ENCODE measurements at regions not wholly inside any gene's neighbourhood (a gene's known extent, or its start where the extent isn't known, plus 50 kb on each side); places are given as distances from the start of the nearest gene placed in this dataset.

DNA sequence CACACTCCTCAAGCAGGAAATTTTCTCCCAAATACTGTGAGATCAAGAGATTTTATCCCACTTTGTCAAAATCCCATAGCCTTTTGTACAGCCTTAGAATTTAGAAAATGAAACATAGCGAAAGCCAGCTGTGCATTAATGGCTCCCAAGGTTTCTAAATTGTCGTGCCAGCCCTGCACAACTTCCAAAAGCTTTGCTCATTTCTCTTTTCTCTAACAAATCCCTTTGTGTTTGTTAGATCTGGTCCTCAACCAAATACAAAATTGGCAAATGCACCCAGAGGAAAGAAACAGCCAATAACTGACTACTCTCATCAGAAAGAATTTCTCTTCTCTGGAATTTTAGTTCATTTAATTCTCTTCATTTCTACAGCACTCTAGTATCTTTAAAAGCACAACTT, 361.1 kb downstream of the INSIG2 start:
- POLR2A ChIA-PET (ENCODE audit: low non-redundant PET): no interaction called here
- CTCF ChIA-PET: interaction anchor here (0.6 to 0.7 kb wide), 2 partner anchors 75 to 406 kb away, joined by 3 read pairs; no protein-coding TSS in a partner anchor
- no peak overlapping the region for H3K27ac ChIP-seq
- no peak for TF ChIP-seq CTCF (conservative IDR thresholded peaks at IDR 0.05; ENCODE audit: low read depth)
- DNase-seq (ENCODE audit: low spot score): no peak

GRCh38 chr2:118443596-118443995, 355.3 kb downstream of the INSIG2 start:
- TF ChIP-seq CTCF (conservative IDR thresholded peaks at IDR 0.05; ENCODE audit: low read depth): no peak
- H3K27ac ChIP-seq: no peak overlapping the region
- POLR2A ChIA-PET (ENCODE audit: low non-redundant PET): no interaction called here
- DNase-seq (ENCODE audit: low spot score): peak; percentile 78
- CTCF ChIA-PET: no interaction called here

DNA sequence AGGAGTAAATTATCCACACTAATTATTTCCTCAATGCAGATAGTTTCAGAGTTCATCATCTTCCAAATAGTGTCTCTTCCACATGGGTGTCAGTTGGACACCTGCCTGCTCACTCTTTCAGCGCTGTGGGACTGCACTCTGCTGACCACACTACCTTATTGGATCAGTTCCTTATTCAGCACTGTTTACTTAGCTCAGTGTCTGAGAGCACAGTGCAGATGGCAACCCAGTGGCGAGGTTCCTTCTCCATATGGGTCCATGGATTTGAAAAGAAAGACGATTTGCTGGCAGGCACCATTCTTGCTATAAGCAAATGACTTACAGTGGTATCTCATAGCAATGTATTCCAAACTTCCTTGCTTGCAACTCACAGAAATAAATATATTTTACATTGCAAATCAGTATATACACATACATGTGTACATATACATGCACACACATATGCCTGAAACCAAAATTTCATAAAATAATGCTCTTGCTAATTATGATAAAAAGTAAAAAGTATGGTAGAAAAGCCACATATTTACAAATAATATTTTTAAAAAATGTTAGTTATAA, 354.8 kb downstream of the INSIG2 start:
- TF ChIP-seq CTCF (conservative IDR thresholded peaks at IDR 0.05; ENCODE audit: low read depth): no peak
- CTCF ChIA-PET: no interaction called here
- DNase-seq (ENCODE audit: low spot score): no peak
- no peak overlapping the region for H3K27ac ChIP-seq
- POLR2A ChIA-PET (ENCODE audit: low non-redundant PET): no interaction called here

DNA sequence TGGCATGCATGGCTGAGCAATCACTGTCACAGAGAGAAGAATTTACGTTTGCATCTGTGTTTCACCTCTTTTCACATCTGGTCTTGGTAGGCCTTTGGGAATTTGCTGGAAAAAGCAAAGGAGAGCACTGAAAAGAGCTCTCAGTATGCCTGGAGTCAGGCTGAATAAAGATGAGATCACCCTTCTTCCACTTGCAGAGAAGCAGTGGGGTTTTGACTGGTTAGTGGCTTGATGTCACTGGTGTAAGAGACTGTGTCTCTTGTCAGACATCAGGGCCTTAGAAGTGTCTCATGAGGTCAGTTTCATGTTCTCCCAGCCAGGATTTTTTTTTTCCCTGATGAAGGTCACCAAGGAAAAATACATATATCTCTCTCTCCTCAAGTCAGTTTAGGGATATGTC, 353.8 kb downstream of the INSIG2 start:
- H3K27ac ChIP-seq: no peak overlapping the region
- TF ChIP-seq CTCF (conservative IDR thresholded peaks at IDR 0.05; ENCODE audit: low read depth): no peak
- ChIA-PET CTCF (no interaction called here), POLR2A (ENCODE audit: low non-redundant PET) (no interaction called here)
- DNase-seq (ENCODE audit: low spot score): no peak

DNA sequence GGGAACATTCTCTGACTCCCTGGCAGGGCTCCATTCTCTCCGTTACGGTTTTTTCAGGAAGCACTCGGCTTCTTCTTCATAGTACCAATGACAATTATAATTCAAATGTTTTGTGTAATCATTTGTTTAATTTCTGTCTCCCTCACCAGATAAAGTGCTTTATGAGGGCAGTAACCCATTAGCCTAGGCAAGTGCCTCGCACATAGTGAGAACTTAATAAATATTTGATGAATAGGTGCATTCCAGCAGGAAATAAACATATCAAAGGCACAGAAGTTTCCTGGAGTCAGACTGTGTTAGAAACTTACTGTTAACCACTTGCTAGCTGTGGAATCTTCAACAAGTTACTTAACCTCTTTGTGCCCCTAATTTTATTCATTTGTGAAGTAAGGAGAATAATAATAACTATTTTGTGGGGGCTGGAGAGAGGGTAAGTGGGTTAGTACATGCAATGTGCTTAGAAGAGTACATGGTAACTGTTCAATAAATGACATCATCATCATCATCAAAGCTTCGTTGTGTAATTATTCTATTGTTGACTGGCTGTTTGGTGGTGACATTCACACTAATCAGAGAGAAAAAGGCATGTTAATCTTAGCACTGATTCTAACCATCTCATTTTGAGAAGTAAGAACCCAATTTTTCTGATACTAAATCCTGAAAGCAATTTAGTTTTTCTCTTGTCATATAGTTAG, 352.3 kb downstream of the INSIG2 start:
- no peak overlapping the region for H3K27ac ChIP-seq
- no peak for TF ChIP-seq CTCF (conservative IDR thresholded peaks at IDR 0.05; ENCODE audit: low read depth)
- ChIA-PET CTCF (no interaction called here), POLR2A (ENCODE audit: low non-redundant PET) (no interaction called here)
- DNase-seq (ENCODE audit: low spot score): no peak

DNA sequence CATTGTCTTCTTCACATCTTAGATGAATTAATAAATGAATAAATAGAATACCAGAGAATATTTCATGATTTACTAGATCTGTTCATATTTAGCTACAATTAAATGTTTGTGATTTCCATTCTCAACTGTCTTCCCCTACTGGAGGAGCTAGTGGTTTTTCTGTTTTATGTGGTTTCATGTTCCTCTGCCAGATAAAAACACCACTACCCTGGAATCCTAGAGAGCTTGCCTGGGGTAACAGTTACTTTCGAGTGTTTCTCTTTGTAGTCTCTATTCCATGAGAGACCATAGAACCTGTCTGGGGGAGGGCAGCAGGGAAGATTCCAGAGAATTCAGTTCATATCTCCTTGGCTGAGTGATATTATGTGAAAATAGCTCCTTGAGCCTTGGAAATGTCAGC, 349.2 kb downstream of the INSIG2 start:
- H3K27ac ChIP-seq: no peak overlapping the region
- CTCF ChIA-PET: no interaction called here
- POLR2A ChIA-PET (ENCODE audit: low non-redundant PET): no interaction called here
- no peak for DNase-seq (ENCODE audit: low spot score)
- no peak for TF ChIP-seq CTCF (conservative IDR thresholded peaks at IDR 0.05; ENCODE audit: low read depth)

Data from RWPE1 (cell line).